ENCODE measurements at regions not wholly inside any gene's neighbourhood (a gene's known extent, or its start where the extent isn't known, plus 50 kb on each side); places are given as distances from the start of the nearest gene placed in this dataset.

GRCh38 chr7:125316466-125316865 lies 386.8 kb upstream of the POT1 start:
- TF ChIP-seq, protein P1, sequence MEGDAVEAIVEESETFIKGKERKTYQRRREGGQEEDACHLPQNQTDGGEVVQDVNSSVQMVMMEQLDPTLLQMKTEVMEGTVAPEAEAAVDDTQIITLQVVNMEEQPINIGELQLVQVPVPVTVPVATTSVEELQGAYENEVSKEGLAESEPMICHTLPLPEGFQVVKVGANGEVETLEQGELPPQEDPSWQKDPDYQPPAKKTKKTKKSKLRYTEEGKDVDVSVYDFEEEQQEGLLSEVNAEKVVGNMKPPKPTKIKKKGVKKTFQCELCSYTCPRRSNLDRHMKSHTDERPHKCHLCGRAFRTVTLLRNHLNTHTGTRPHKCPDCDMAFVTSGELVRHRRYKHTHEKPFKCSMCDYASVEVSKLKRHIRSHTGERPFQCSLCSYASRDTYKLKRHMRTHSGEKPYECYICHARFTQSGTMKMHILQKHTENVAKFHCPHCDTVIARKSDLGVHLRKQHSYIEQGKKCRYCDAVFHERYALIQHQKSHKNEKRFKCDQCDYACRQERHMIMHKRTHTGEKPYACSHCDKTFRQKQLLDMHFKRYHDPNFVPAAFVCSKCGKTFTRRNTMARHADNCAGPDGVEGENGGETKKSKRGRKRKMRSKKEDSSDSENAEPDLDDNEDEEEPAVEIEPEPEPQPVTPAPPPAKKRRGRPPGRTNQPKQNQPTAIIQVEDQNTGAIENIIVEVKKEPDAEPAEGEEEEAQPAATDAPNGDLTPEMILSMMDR (conservative IDR thresholded peaks at IDR 0.05) = peak; percentile 28; the same call in 1 of the 2 replicates
- TF ChIP-seq EZH2 (IDR thresholded peaks at IDR 0.05; ENCODE audit: low read depth) = no peak
